HepG2 (cell line): ENCODE measurements at regions not wholly inside any gene's neighbourhood (a gene's known extent, or its start where the extent isn't known, plus 50 kb on each side); places are given as distances from the start of the nearest gene placed in this dataset.

Experiments
- BHLHE40 ChIP-seq: IDR thresholded peaks from 2 replicates; pipeline ENCODE4 v1.6.1; 2011; ENCODE audit warnings: low read length, improper control_type of control experiment
- CBX5 ChIP-seq: sonication (generic); formaldehyde crosslinking; IDR thresholded peaks from 2 replicates; pipeline ENCODE4 v1.4.0; 2020; ENCODE audit warnings: missing genetic modification reagents, borderline replicate concordance
- CEBPB ChIP-seq: IDR thresholded peaks from 2 replicates; pipeline ENCODE4 v1.6.1; 2011; ENCODE audit warnings: low read depth, low read length, improper control_type of control experiment, borderline replicate concordance
- EZH2 ChIP-seq: conservative IDR thresholded peaks from 2 replicates; pipeline ENCODE4 v1.6.1; 2012; ENCODE audit warnings: mild to moderate bottlenecking, low read depth, low read length, moderate library complexity
- ISX ChIP-seq: sonication (generic); formaldehyde crosslinking; conservative IDR thresholded peaks from 2 replicates; pipeline ENCODE4 v1.5.0; 2020; ENCODE audit warnings: missing genetic modification reagents
- MIER2 ChIP-seq: IDR thresholded peaks from 2 replicates; pipeline ENCODE4 v1.6.1; 2016; ENCODE audit warnings: missing biosample characterization, missing genetic modification reagents
- MTF2 ChIP-seq: sonication (generic); formaldehyde crosslinking; IDR thresholded peaks from 2 replicates; pipeline ENCODE4 v1.5.0; 2020; ENCODE audit warnings: missing genetic modification reagents, borderline replicate concordance
- POLR2A ChIP-seq, 2 experiments: IDR thresholded peaks; 2 replicates each; pipeline ENCODE4 v1.6.1; 2011; ENCODE audit warnings: low read depth in 2 of 2, low read length in 2 of 2, mild to moderate bottlenecking in 1 of 2, moderate library complexity in 1 of 2; ENCODE audit not compliant: insufficient read depth in 1 of 2
- TCF7L2 ChIP-seq: IDR thresholded peaks from 2 replicates; pipeline ENCODE4 v1.6.1; 2011; ENCODE audit warnings: mild to moderate bottlenecking, low read depth, low read length, moderate library complexity
- ZMAT5 ChIP-seq: sonication (generic); formaldehyde crosslinking; IDR thresholded peaks from 2 replicates; pipeline ENCODE4 v1.5.0; 2020; ENCODE audit warnings: mild to moderate bottlenecking, low read depth, missing genetic modification reagents, borderline replicate concordance
- ZNF256 ChIP-seq: sonication (generic); formaldehyde crosslinking; conservative IDR thresholded peaks from 2 replicates; pipeline ENCODE4 v1.4.0; 2020; ENCODE audit warnings: missing genetic modification reagents
- ZNF326 ChIP-seq: sonication (generic); formaldehyde crosslinking; IDR thresholded peaks from 2 replicates; pipeline ENCODE4 v1.4.0; 2020; ENCODE audit warnings: missing genetic modification reagents, borderline replicate concordance

GRCh38 chr17:72373910-72374741 lies 253.3 kb downstream of the SOX9 start:
- TF ChIP-seq CBX5 (CRISPR knock-in tag) (no peak), TCF7L2 (no peak), ISX (CRISPR knock-in tag) (no peak), POLR2A (IDR thresholded peaks at IDR 0.05; ENCODE audit: insufficient read depth in 1 of 2, low read depth in 2 of 2, low read length in 2 of 2) (no peak), CEBPB (no peak), ZNF326 (CRISPR knock-in tag) (no peak), ZMAT5 (CRISPR knock-in tag) (no peak), BHLHE40 (no peak), MTF2 (CRISPR knock-in tag) (no peak), ZNF256 (no peak), MIER2 (CRISPR knock-in tag) (no peak), EZH2 (no peak)
